ENCODE measurements at regions not wholly inside any gene's neighbourhood (a gene's known extent, or its start where the extent isn't known, plus 50 kb on each side); places are given as distances from the start of the nearest gene placed in this dataset.

DNA sequence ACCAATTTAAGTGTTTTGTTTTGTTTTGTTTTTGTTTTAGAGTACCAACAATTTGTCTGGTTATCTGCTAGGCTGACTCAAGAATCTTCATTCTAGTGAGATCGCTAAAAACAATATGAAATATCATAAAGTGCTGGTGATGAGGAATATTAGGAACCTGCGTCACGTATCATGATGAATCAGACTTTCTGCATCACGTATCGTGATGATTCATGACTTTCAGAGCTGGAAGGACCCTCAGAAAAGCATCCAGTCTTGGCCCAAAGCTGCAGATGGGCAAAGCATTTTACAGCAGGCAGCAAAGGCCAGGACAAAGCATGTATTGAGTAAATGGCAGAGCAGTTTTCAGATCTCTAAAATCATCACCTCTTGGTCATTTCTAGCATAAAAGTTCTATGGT, 278.0 kb upstream of the BOD1L1 start:
- TF ChIP-seq, protein P1, sequence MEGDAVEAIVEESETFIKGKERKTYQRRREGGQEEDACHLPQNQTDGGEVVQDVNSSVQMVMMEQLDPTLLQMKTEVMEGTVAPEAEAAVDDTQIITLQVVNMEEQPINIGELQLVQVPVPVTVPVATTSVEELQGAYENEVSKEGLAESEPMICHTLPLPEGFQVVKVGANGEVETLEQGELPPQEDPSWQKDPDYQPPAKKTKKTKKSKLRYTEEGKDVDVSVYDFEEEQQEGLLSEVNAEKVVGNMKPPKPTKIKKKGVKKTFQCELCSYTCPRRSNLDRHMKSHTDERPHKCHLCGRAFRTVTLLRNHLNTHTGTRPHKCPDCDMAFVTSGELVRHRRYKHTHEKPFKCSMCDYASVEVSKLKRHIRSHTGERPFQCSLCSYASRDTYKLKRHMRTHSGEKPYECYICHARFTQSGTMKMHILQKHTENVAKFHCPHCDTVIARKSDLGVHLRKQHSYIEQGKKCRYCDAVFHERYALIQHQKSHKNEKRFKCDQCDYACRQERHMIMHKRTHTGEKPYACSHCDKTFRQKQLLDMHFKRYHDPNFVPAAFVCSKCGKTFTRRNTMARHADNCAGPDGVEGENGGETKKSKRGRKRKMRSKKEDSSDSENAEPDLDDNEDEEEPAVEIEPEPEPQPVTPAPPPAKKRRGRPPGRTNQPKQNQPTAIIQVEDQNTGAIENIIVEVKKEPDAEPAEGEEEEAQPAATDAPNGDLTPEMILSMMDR (conservative IDR thresholded peaks at IDR 0.05), result no peak
- TF ChIP-seq EZH2 (IDR thresholded peaks at IDR 0.05; ENCODE audit: low read depth), result no peak
